Breast epithelium (tissue), 4 donors: ENCODE measurements at regions not wholly inside any gene's neighbourhood (a gene's known extent, or its start where the extent isn't known, plus 50 kb on each side); places are given as distances from the start of the nearest gene placed in this dataset.
A peak's percentile ranks its signal among the peaks of the same experiment; 100 is the strongest.

Experiments used
- DNase-seq, 2 donors: peaks; one replicate each; pipeline ENCODE4 v3.0.0-alpha.2; 2019; ENCODE audit warnings: low spot score in 2 of 2
- H3K27ac ChIP-seq, 2 donors: fragments of 200-600 bp; sonication (generic) in 1 of 2; one replicate each; pipeline ENCODE4 v1.5.1; 2016 to 2019; ENCODE audit warnings: mild to moderate bottlenecking in 1 of 2
- H3K27me3 ChIP-seq, 2 donors: fragments of 200-600 bp; sonication (generic) in 1 of 2; one replicate each; pipeline versions ENCODE4 v1.5.1 to v1.6.0; 2017 to 2019; ENCODE audit warnings: control low read depth in 1 of 2, mild to moderate bottlenecking in 1 of 2
- H3K36me3 ChIP-seq: fragments of 200-600 bp; one replicate; pipeline ENCODE4 v1.5.1; 2019
- H3K4me1 ChIP-seq, 2 donors: fragments of 200-600 bp; sonication (generic); one replicate each; pipeline ENCODE4 v1.5.1; 2016 to 2019; ENCODE audit warnings: control low read depth in 1 of 2
- H3K4me3 ChIP-seq, 3 donors: fragments of 200-600 bp; sonication (generic); 1 replicate in 2 of 3; 2 replicates in 1 of 3; pipeline ENCODE4 v1.5.1; 2016 to 2019; ENCODE audit warnings: mild to moderate bottlenecking in 3 of 3, moderate library complexity in 2 of 3
- H3K9me3 ChIP-seq, 2 donors: fragments of 200-600 bp; sonication (generic) in 1 of 2; one replicate each; pipeline ENCODE4 v1.5.1; 2016 to 2019; ENCODE audit warnings: control low read depth in 1 of 2
- POLR2A ChIP-seq: fragments of 450-650 bp; IDR thresholded peaks from one replicate; pipeline ENCODE4 v1.6.1; 2016; ENCODE audit warnings: antibody characterized with exemption, mild to moderate bottlenecking, moderate library complexity
- POLR2AphosphoS5 ChIP-seq, 3 donors: sonication (generic); formaldehyde crosslinking; IDR thresholded peaks; one replicate each; pipeline ENCODE4 v1.6.1; 2017; ENCODE audit warnings: antibody characterized with exemption in 3 of 3
- intact Hi-C: fragments of 100-400 bp; cut with DNase I; formaldehyde crosslinking; loops from one replicate; pipeline ENCODE4 v1.15.1; 2023; ENCODE audit warnings: low total_unique reads
- TF ChIP-seq, protein P1 (sequence below), 3 donors: fragments of 450-650 bp; IDR thresholded peaks; one replicate each; pipeline ENCODE4 v1.5.1; 2016 to 2017; ENCODE audit warnings: antibody characterized with exemption in 3 of 3, mild to moderate bottlenecking in 3 of 3, moderate library complexity in 3 of 3

DNA sequence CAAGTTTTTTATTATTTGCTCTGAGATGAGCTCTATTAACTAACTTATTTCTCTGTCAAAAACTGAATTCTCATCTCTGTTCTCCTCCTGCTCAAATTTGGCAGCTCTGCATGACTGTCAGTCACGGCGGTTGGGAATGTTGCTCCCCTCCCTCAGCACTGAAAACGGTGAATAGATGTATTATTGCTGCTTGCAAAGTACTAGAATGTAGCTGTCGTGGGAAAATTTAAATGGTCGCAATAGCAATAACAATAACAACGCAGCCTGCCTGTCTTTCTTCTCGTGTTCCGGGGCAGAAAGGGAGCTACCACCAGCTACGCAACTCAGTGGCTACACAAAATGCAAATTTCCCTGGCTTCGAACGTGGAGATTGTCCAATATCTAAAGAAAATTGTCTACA, 125.6 kb upstream of the FRY start:
- H3K27ac ChIP-seq, result no peak overlapping the region
- H3K4me3 ChIP-seq, result no peak overlapping the region
- intact Hi-C loops, result no loop called here
- TF ChIP-seq POLR2AphosphoS5 (IDR thresholded peaks at IDR 0.05), result no peak
- TF ChIP-seq POLR2A, result no peak
- no peaks in the 10 kb centered on the region for H3K9me3 ChIP-seq
- no peaks in the 10 kb centered on the region for H3K36me3 ChIP-seq
- H3K27me3 ChIP-seq, result no peaks in the 10 kb centered on the region
- H3K4me1 ChIP-seq, result no peaks in the 10 kb centered on the region
- DNase-seq, result no peak

- H3K27me3 ChIP-seq, result no peaks in the 10 kb centered on the region
- DNase-seq, result no peak
- H3K4me1 ChIP-seq, result no peaks in the 10 kb centered on the region
- H3K27ac ChIP-seq, result no peak overlapping the region
- no peak overlapping the region for H3K4me3 ChIP-seq
- H3K36me3 ChIP-seq, result no peaks in the 10 kb centered on the region
- TF ChIP-seq POLR2A (no peak), POLR2AphosphoS5 (IDR thresholded peaks at IDR 0.05) (no peak)
- intact Hi-C loops, result no loop called here
- no peaks in the 10 kb centered on the region for H3K9me3 ChIP-seq
Measured at GRCh38 chr13:31908696-31909411, 122.7 kb upstream of the FRY start.

- DNase-seq, result no peak
- Histone ChIP-seq H3K27ac (no peak overlapping the region), H3K9me3 (no peaks in the 10 kb centered on the region), H3K36me3 (no peaks in the 10 kb centered on the region), H3K4me3 (no peak overlapping the region), H3K27me3 (no peaks in the 10 kb centered on the region), H3K4me1 (no peaks in the 10 kb centered on the region)
- TF ChIP-seq POLR2A, result no peak
- TF ChIP-seq, protein P1, sequence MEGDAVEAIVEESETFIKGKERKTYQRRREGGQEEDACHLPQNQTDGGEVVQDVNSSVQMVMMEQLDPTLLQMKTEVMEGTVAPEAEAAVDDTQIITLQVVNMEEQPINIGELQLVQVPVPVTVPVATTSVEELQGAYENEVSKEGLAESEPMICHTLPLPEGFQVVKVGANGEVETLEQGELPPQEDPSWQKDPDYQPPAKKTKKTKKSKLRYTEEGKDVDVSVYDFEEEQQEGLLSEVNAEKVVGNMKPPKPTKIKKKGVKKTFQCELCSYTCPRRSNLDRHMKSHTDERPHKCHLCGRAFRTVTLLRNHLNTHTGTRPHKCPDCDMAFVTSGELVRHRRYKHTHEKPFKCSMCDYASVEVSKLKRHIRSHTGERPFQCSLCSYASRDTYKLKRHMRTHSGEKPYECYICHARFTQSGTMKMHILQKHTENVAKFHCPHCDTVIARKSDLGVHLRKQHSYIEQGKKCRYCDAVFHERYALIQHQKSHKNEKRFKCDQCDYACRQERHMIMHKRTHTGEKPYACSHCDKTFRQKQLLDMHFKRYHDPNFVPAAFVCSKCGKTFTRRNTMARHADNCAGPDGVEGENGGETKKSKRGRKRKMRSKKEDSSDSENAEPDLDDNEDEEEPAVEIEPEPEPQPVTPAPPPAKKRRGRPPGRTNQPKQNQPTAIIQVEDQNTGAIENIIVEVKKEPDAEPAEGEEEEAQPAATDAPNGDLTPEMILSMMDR (IDR thresholded peaks at IDR 0.05), result peak; percentile 58 to 86 (median 75)
- TF ChIP-seq POLR2AphosphoS5 (IDR thresholded peaks at IDR 0.05), result no peak
- intact Hi-C loops, result no loop called here
Measured at GRCh38 chr13:31909864-31910551, 121.6 kb upstream of the FRY start.

DNA sequence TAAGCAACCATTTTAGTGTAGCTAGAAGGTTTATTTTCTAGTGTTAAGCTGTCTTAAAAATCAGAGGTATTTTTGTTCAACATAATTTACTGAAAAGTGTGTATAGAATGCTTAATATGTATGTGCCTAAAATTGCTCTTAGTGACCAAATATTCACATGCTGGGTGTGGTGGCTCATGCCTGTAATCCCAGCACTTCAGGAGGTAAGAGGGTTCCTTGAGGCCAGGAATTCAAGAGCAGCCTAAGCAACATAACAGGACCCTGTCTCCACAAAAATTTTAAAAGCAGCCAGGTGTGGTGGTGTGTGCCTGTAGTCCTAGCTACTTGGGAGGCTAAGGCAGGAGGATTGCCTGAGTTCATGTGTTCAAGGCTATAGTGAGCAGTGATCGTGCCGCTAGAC, 120.9 kb upstream of the FRY start:
- intact Hi-C loops, result no loop called here
- no peak for DNase-seq
- H3K4me1 ChIP-seq, result no peaks in the 10 kb centered on the region
- H3K27ac ChIP-seq, result no peak overlapping the region
- no peaks in the 10 kb centered on the region for H3K36me3 ChIP-seq
- H3K9me3 ChIP-seq, result no peaks in the 10 kb centered on the region
- H3K4me3 ChIP-seq, result no peak overlapping the region
- TF ChIP-seq, protein P1 (IDR thresholded peaks at IDR 0.05), result no peak
- TF ChIP-seq POLR2AphosphoS5 (IDR thresholded peaks at IDR 0.05) (no peak), POLR2A (no peak)
- no peaks in the 10 kb centered on the region for H3K27me3 ChIP-seq

GRCh38 chr13:31912647-31913401, 118.8 kb upstream of the FRY start:
- H3K4me3 ChIP-seq, result no peak overlapping the region
- H3K27me3 ChIP-seq, result no peaks in the 10 kb centered on the region
- TF ChIP-seq, protein P1 (IDR thresholded peaks at IDR 0.05), result no peak
- TF ChIP-seq POLR2A, result no peak
- TF ChIP-seq POLR2AphosphoS5 (IDR thresholded peaks at IDR 0.05), result no peak
- H3K4me1 ChIP-seq, result no peaks in the 10 kb centered on the region
- no peak overlapping the region for H3K27ac ChIP-seq
- intact Hi-C loops, result no loop called here
- no peaks in the 10 kb centered on the region for H3K9me3 ChIP-seq
- no peak for DNase-seq
- H3K36me3 ChIP-seq, result no peaks in the 10 kb centered on the region

DNA sequence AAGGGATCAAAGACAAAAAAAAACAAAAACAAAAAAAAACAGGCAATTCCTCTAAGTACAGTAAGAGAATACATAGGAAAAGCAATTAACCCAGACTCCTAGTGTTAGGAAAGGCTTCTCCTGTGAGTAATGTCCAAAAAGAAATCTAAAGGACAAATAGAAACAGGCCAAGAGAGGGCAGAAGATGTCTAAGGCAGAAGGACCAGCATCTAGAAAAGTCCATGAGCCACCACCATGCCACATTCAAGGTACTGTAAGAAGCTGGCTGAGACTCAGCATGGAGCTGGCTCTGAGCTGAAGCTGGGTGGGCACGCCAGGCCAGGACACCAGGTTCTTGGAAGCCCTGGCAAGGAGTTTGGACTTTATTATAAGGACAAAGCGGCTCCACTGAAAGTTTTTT, 118.1 kb upstream of the FRY start:
- Histone ChIP-seq H3K27ac (no peak overlapping the region), H3K4me3 (no peak overlapping the region), H3K9me3 (no peaks in the 10 kb centered on the region), H3K36me3 (no peaks in the 10 kb centered on the region), H3K27me3 (no peaks in the 10 kb centered on the region), H3K4me1 (no peaks in the 10 kb centered on the region)
- no peak for DNase-seq
- intact Hi-C loops, result no loop called here
- TF ChIP-seq, protein P1 (IDR thresholded peaks at IDR 0.05), result peak in 1 of 3 donors; percentile 13
- TF ChIP-seq POLR2A, result no peak
